IMR-90 (cell line): ENCODE measurements at regions not wholly inside any gene's neighbourhood (a gene's known extent, or its start where the extent isn't known, plus 50 kb on each side); places are given as distances from the start of the nearest gene placed in this dataset.
A peak's percentile ranks its signal among the peaks of the same experiment; 100 is the strongest.

Source experiments
- ATAC-seq: fragments of 200-7000 bp; cut with Tn5 transposase; 2 replicates; pipeline ENCODE4 v1.9.1; 2020; ENCODE audit warnings: low read depth, mild to moderate bottlenecking, moderate library complexity
- BruUV-seq: library from RNA; stranded (reverse); fragments of 400-500 nt; replicated peaks from 2 replicates; lab custom pipeline; 2021; lab: Mats Ljungman, UMichigan
- CTCF ChIA-PET: fragments of 300-600 bp; formaldehyde crosslinking; extraction: SDS; loops from one replicate; lab custom pipeline; 2021; ENCODE audit warnings: antibody characterized with exemption; lab: Yijun Ruan, JAX
- POLR2A ChIA-PET: fragments of 300-600 bp; sonication (Branson Sonifier 250); formaldehyde crosslinking; loops from one replicate; lab custom pipeline; 2022; ENCODE audit warnings: antibody characterized with exemption; ENCODE audit not compliant: unreplicated experiment; lab: Charles Lee
- DNase-seq: peaks from one replicate; pipeline ENCODE4 v3.0.0; 2013
- H2AFZ ChIP-seq: replicated peaks from 2 replicates; pipeline ENCODE3; 2013; ENCODE audit warnings: low read length, mild to moderate bottlenecking; ENCODE audit not compliant: poor library complexity
- H2AK5ac ChIP-seq: 2 replicates; pipeline ENCODE4 v1.6.1; 2013; ENCODE audit warnings: low read depth, low read length, inconsistent platforms
- H2AK9ac ChIP-seq: replicated peaks from 2 replicates; pipeline ENCODE3; 2013; ENCODE audit warnings: mild to moderate bottlenecking, low read depth, low read length, moderate library complexity; ENCODE audit not compliant: poor library complexity
- H2BK120ac ChIP-seq: 2 replicates; pipeline ENCODE4 v1.6.1; 2013; ENCODE audit warnings: low read depth, low read length, inconsistent platforms
- H2BK15ac ChIP-seq: 3 replicates; pipeline ENCODE4 v1.6.1; 2013; ENCODE audit warnings: low read depth, low read length, inconsistent platforms
- H2BK20ac ChIP-seq: 2 replicates; pipeline ENCODE4 v1.6.1; 2013; ENCODE audit warnings: low read depth, mild to moderate bottlenecking, inconsistent platforms, low read length, moderate library complexity
- H2BK5ac ChIP-seq: 2 replicates; pipeline ENCODE4 v1.6.1; 2013; ENCODE audit warnings: mild to moderate bottlenecking, low read depth, low read length, inconsistent platforms; ENCODE audit not compliant: poor library complexity, severe bottlenecking
- H3K14ac ChIP-seq: replicated peaks from 2 replicates; pipeline ENCODE4 v1.6.1; 2013; ENCODE audit warnings: low read depth, low read length, inconsistent platforms
- H3K18ac ChIP-seq: 2 replicates; pipeline ENCODE4 v1.6.1; 2013; ENCODE audit warnings: low read depth, low read length, control low read depth
- H3K23ac ChIP-seq: 2 replicates; pipeline ENCODE4 v1.6.1; 2013; ENCODE audit warnings: low read depth, low read length, inconsistent platforms
- H3K27ac ChIP-seq: 2 replicates; pipeline ENCODE4 v1.5.1; 2013; ENCODE audit warnings: mild to moderate bottlenecking, control low read depth, low read length; ENCODE audit not compliant: insufficient read depth
- H3K27me3 ChIP-seq: 2 replicates; pipeline ENCODE4 v1.6.1; 2013; ENCODE audit warnings: low read length; ENCODE audit not compliant: control insufficient read depth, insufficient read depth
- H3K36me3 ChIP-seq: 2 replicates; pipeline ENCODE4 v1.6.1; 2013; ENCODE audit warnings: low read length, mixed read lengths; ENCODE audit not compliant: control insufficient read depth, insufficient read depth
- H3K4ac ChIP-seq: 2 replicates; pipeline ENCODE4 v1.6.1; 2013; ENCODE audit warnings: low read depth, low read length, inconsistent platforms
- H3K4me1 ChIP-seq: 2 replicates; pipeline ENCODE4 v1.6.1; 2013; ENCODE audit warnings: low read length, mixed read lengths; ENCODE audit not compliant: control insufficient read depth, insufficient read depth
- H3K4me2 ChIP-seq: 2 replicates; pipeline ENCODE4 v1.6.1; 2013; ENCODE audit warnings: low read depth, mild to moderate bottlenecking, control low read depth, low read length, moderate library complexity
- H3K4me3 ChIP-seq: 2 replicates; pipeline ENCODE4 v1.5.1; 2013; ENCODE audit warnings: low read depth, mild to moderate bottlenecking, control low read depth, low read length, moderate library complexity; ENCODE audit not compliant: insufficient read depth
- H3K56ac ChIP-seq: 2 replicates; pipeline ENCODE4 v1.6.1; 2013; ENCODE audit warnings: low read length, inconsistent platforms; ENCODE audit not compliant: insufficient read depth; ENCODE audit errors: extremely low read depth
- H3K79me1 ChIP-seq, 2 experiments: 2 replicates each; pipeline ENCODE4 v1.6.1; 2013; ENCODE audit warnings: low read length in 2 of 2, inconsistent platforms in 1 of 2, low read depth in 1 of 2
- H3K9ac ChIP-seq: 2 replicates; pipeline ENCODE4 v1.6.1; 2013; ENCODE audit warnings: low read depth, low read length, control low read depth
- H3K9me1 ChIP-seq: 2 replicates; pipeline ENCODE4 v1.6.1; 2013; ENCODE audit warnings: low read length, inconsistent platforms; ENCODE audit not compliant: insufficient read depth
- H3K9me3 ChIP-seq: 2 replicates; pipeline ENCODE4 v1.6.1; 2013; ENCODE audit warnings: low read length; ENCODE audit not compliant: control insufficient read depth, insufficient read depth
- H4K20me1 ChIP-seq: 2 replicates; pipeline ENCODE4 v1.6.1; 2013; ENCODE audit warnings: low read length, inconsistent platforms; ENCODE audit not compliant: insufficient read depth
- H4K5ac ChIP-seq: 2 replicates; pipeline ENCODE4 v1.6.1; 2013; ENCODE audit warnings: mild to moderate bottlenecking, low read depth, low read length, control low read depth
- H4K8ac ChIP-seq, 2 experiments: 2 replicates each; pipeline ENCODE4 v1.6.1; 2013; ENCODE audit warnings: low read depth in 2 of 2, low read length in 2 of 2, control low read depth in 1 of 2, inconsistent platforms in 1 of 2
- H4K91ac ChIP-seq: 2 replicates; pipeline ENCODE4 v1.6.1; 2013; ENCODE audit warnings: low read depth, low read length, inconsistent platforms; ENCODE audit not compliant: insufficient read depth
- FOS ChIP-seq: fragments of 150-350 bp; IDR thresholded peaks from 2 replicates; pipeline ENCODE4 v1.6.1; 2016; ENCODE audit warnings: low read depth, low read length
- MXI1 ChIP-seq: IDR thresholded peaks from 2 replicates; pipeline ENCODE4 v1.6.1; 2012; ENCODE audit warnings: low read depth, mild to moderate bottlenecking, low read length, moderate library complexity, borderline replicate concordance
- RCOR1 ChIP-seq: IDR thresholded peaks from 2 replicates; pipeline ENCODE4 v1.6.1; 2012; ENCODE audit warnings: mild to moderate bottlenecking, low read length, improper control_type of control experiment; ENCODE audit not compliant: insufficient replicate concordance
- WGBS, 2 experiments: methylation state at CpG; one replicate each; pipeline versions ENCODE4 v1.1.5 to v1.1.7; 2013; ENCODE audit warnings: missing lambda C conversion rate in 2 of 2; ENCODE audit not compliant: insufficient read length in 1 of 2; ENCODE audit errors: extremely low coverage in 2 of 2; 5-methylcytosine and 5-hydroxymethylcytosine counted together
- dilution Hi-C: fragments of 300-500 bp; cut with HindIII; formaldehyde crosslinking; loops from one replicate; pipeline ENCODE4 v1.14.3; 2018; ENCODE audit warnings: low sequenced_read_pairs; ENCODE audit not compliant: unreplicated experiment
- in situ Hi-C: fragments of 300-500 bp; cut with MboI; formaldehyde crosslinking; loops from 3 replicates; pipeline ENCODE4 v1.14.3; 2019; ENCODE audit warnings: low sequenced_read_pairs, inconsistent platforms, mixed read lengths
- intact Hi-C: fragments of 100-400 bp; cut with micrococcal nuclease; formaldehyde crosslinking; loops from 2 replicates; pipeline ENCODE4 v1.10.0; 2022

DNA sequence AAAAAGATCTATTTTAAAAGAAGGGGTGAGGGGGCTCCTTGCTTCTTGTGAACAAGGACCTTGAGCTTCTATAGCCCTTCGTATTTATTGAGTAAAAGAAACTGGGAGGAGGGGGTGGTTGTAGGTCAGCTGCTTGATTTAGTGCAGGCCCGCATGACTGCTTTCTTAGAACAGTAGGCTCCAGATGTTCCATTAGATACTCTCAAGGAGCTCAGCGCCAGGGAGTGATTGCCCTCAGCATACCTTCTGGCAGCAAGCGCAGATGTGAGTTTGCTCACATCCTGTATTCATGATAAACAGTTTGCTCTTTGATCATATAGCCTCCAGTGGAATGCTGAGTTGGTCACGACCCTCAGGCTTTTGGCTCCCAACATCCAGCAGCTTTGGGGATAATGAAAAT, 108.9 kb upstream of the XPO1 start:
- dilution Hi-C loops, result no loop called here
- Histone ChIP-seq H3K4ac (peak overlapping the region; percentile 35; the same call in 1 of the 2 replicates), H4K20me1 (no peaks in the 10 kb centered on the region), H3K9ac (no peak overlapping the region), H3K9me3 (0 out of 2 replicates have a peak, but pooled peaks cover 2% of the 10 kb centered on the region), H3K18ac (no peak overlapping the region), H3K9me1 (no peaks in the 10 kb centered on the region; the same call in 1 of the 2 replicates), H4K8ac (peak overlapping the region; percentile 54; a peak in 1 of 4 replicates), H3K4me2 (no peak overlapping the region), H3K27ac (no peak overlapping the region), H3K27me3 (no peaks in the 10 kb centered on the region), H2BK20ac (0 out of 2 replicates have a peak overlapping the region, but pooled peaks have one; percentile 46), H3K79me1 (no peaks in the 10 kb centered on the region), H3K4me3 (no peak overlapping the region), H2AK9ac (no peak overlapping the region), H3K56ac (no peak overlapping the region), H4K5ac (no peak overlapping the region; the same call in 1 of the 2 replicates), H3K23ac (no peak overlapping the region), H2BK5ac (peak overlapping the region; percentile 96), H2BK15ac (peak overlapping the region; percentile 68; the same call in 2 of the 3 replicates), H4K91ac (no peak overlapping the region), H2AK5ac (peak overlapping the region; percentile 82; the same call in 1 of the 2 replicates), H3K14ac (no peak overlapping the region; the same call in 1 of the 2 replicates), H3K36me3 (no peaks in the 10 kb centered on the region), H3K4me1 (no peaks in the 10 kb centered on the region), H2AFZ (no peak overlapping the region), H2BK120ac (peak overlapping the region; percentile 46; the same call in 1 of the 2 replicates)
- ATAC-seq, result no peak
- POLR2A ChIA-PET, result no interaction called here
- in situ Hi-C loops, result no loop called here
- intact Hi-C loops, result no loop called here
- peak; percentile 26 for DNase-seq
- CTCF ChIA-PET, result no interaction called here
- WGBS, 2 experiments, result no CpG with 5 or more reads among the region's 5 CpGs
- BruUV-seq, result no TSS peak
- TF ChIP-seq FOS, result no peak
- TF ChIP-seq MXI1, result no peak
- TF ChIP-seq RCOR1, result no peak
